Calu3 (cell line): ENCODE measurements at regions not wholly inside any gene's neighbourhood (a gene's known extent, or its start where the extent isn't known, plus 50 kb on each side); places are given as distances from the start of the nearest gene placed in this dataset.

Source experiments
- BruUV-seq: library from RNA; stranded (reverse); fragments of 400-500 nt; replicated peaks from 2 replicates; lab custom pipeline; 2021; lab: Mats Ljungman, UMichigan
- CTCF ChIA-PET: fragments of 300-600 bp; sonication (Branson Sonifier 250); formaldehyde crosslinking; loops from one replicate; lab custom pipeline; 2022; ENCODE audit warnings: antibody characterized with exemption; lab: Charles Lee
- DNase-seq: peaks from one replicate; pipeline ENCODE4 v3.0.0; 2022
- H3K27ac Mint-ChIP-seq: one replicate; pipeline ENCODE4 v1.8.0; 2022; ENCODE audit warnings: mixed read lengths; ENCODE audit not compliant: unreplicated experiment
- H3K27me3 Mint-ChIP-seq: one replicate; pipeline ENCODE4 v1.8.0; 2022; ENCODE audit warnings: mixed read lengths; ENCODE audit not compliant: unreplicated experiment
- H3K36me3 Mint-ChIP-seq: one replicate; pipeline ENCODE4 v1.8.0; 2022; ENCODE audit warnings: mild to moderate bottlenecking, moderate library complexity, mixed read lengths; ENCODE audit not compliant: insufficient read depth, unreplicated experiment
- H3K4me1 Mint-ChIP-seq: one replicate; pipeline ENCODE4 v1.8.0; 2022; ENCODE audit warnings: mild to moderate bottlenecking, low read depth, mixed read lengths; ENCODE audit not compliant: unreplicated experiment
- H3K4me3 Mint-ChIP-seq: one replicate; pipeline ENCODE4 v1.8.0; 2022; ENCODE audit warnings: mild to moderate bottlenecking, low read depth, moderate library complexity, mixed read lengths; ENCODE audit not compliant: unreplicated experiment
- H3K9me3 Mint-ChIP-seq: one replicate; pipeline ENCODE4 v1.8.0; 2022; ENCODE audit warnings: low read depth, mixed read lengths; ENCODE audit not compliant: unreplicated experiment
- intact Hi-C: fragments of 100-400 bp; cut with micrococcal nuclease; formaldehyde crosslinking; loops from one replicate; pipeline ENCODE4 v1.10.0; 2022; ENCODE audit not compliant: unreplicated experiment
- TF ChIP-seq, protein P1 (sequence below): fragments of 200-600 bp; IDR thresholded peaks from one replicate; pipeline ENCODE4 v1.8.0; 2022; ENCODE audit warnings: antibody characterized with exemption; ENCODE audit not compliant: unreplicated experiment

GRCh38 chr11:23954730-23955129 is 542.1 kb upstream of the LUZP2 start:
- CTCF ChIA-PET, result no interaction called here
- no TSS peak for BruUV-seq
- H3K27me3 Mint-ChIP-seq, result no peaks in the 10 kb centered on the region
- H3K4me1 Mint-ChIP-seq, result no peaks in the 10 kb centered on the region
- no peaks in the 10 kb centered on the region for H3K36me3 Mint-ChIP-seq
- no peak overlapping the region for H3K4me3 Mint-ChIP-seq
- TF ChIP-seq, protein P1, sequence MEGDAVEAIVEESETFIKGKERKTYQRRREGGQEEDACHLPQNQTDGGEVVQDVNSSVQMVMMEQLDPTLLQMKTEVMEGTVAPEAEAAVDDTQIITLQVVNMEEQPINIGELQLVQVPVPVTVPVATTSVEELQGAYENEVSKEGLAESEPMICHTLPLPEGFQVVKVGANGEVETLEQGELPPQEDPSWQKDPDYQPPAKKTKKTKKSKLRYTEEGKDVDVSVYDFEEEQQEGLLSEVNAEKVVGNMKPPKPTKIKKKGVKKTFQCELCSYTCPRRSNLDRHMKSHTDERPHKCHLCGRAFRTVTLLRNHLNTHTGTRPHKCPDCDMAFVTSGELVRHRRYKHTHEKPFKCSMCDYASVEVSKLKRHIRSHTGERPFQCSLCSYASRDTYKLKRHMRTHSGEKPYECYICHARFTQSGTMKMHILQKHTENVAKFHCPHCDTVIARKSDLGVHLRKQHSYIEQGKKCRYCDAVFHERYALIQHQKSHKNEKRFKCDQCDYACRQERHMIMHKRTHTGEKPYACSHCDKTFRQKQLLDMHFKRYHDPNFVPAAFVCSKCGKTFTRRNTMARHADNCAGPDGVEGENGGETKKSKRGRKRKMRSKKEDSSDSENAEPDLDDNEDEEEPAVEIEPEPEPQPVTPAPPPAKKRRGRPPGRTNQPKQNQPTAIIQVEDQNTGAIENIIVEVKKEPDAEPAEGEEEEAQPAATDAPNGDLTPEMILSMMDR, result no peak
- DNase-seq, result no peak
- H3K9me3 Mint-ChIP-seq, result no peaks in the 10 kb centered on the region
- H3K27ac Mint-ChIP-seq, result no peak overlapping the region
- intact Hi-C loops, result no loop called here

GRCh38 chr11:23956586-23956985 is 540.3 kb upstream of the LUZP2 start:
- TF ChIP-seq, protein P1, result no peak
- no peaks in the 10 kb centered on the region for H3K36me3 Mint-ChIP-seq
- CTCF ChIA-PET, result no interaction called here
- intact Hi-C loops, result no loop called here
- H3K27me3 Mint-ChIP-seq, result no peaks in the 10 kb centered on the region
- H3K27ac Mint-ChIP-seq, result no peak overlapping the region
- H3K4me1 Mint-ChIP-seq, result no peaks in the 10 kb centered on the region
- no peaks in the 10 kb centered on the region for H3K9me3 Mint-ChIP-seq
- no TSS peak for BruUV-seq
- no peak for DNase-seq
- H3K4me3 Mint-ChIP-seq, result no peak overlapping the region

GRCh38 chr11:23957314-23957713 is 539.5 kb upstream of the LUZP2 start:
- no peak overlapping the region for H3K27ac Mint-ChIP-seq
- H3K4me3 Mint-ChIP-seq, result no peak overlapping the region
- CTCF ChIA-PET, result interaction anchor here (0.6 kb wide), 1 partner anchor 365 kb away, joined by 3 read pairs; no protein-coding TSS in a partner anchor
- H3K36me3 Mint-ChIP-seq, result no peaks in the 10 kb centered on the region
- no TSS peak for BruUV-seq
- intact Hi-C loops, result no loop called here
- no peaks in the 10 kb centered on the region for H3K4me1 Mint-ChIP-seq
- no peaks in the 10 kb centered on the region for H3K27me3 Mint-ChIP-seq
- H3K9me3 Mint-ChIP-seq, result no peaks in the 10 kb centered on the region
- no peak for DNase-seq
- TF ChIP-seq, protein P1, result no peak

DNA sequence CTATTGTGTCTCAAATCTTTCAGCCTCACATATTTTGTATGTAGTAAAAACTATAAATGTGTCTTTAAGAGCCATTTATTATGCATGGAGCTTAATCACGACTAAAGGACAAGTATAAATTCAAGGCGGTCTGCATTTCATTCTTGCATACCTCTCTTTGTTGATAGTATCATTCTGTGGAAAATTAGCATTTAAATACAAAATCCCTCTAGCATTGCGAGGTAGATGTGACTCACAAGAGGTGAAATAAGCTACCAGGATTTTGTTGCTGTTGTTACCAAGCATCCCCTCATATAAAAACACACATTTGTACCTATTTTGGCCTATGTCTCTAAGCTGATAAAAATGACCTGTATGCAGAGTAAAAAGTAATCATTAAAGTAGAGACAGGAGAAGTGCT is 537.4 kb upstream of the LUZP2 start:
- no peaks in the 10 kb centered on the region for H3K4me1 Mint-ChIP-seq
- H3K36me3 Mint-ChIP-seq, result no peaks in the 10 kb centered on the region
- peaks cover 4% of the 10 kb centered on the region for H3K9me3 Mint-ChIP-seq
- intact Hi-C loops, result no loop called here
- BruUV-seq, result no TSS peak
- no peak for DNase-seq
- no peak overlapping the region for H3K27ac Mint-ChIP-seq
- H3K4me3 Mint-ChIP-seq, result no peak overlapping the region
- TF ChIP-seq, protein P1, result no peak
- CTCF ChIA-PET, result no interaction called here
- H3K27me3 Mint-ChIP-seq, result no peaks in the 10 kb centered on the region
